Kidney epithelial cell (primary cell): ENCODE measurements at regions not wholly inside any gene's neighbourhood (a gene's known extent, or its start where the extent isn't known, plus 50 kb on each side); places are given as distances from the start of the nearest gene placed in this dataset.

Experiments
- DNase-seq: peaks from one replicate; pipeline ENCODE4 v3.0.0-alpha.2; 2010; ENCODE audit warnings: low read depth
- H3K27me3 ChIP-seq: 2 replicates; pipeline ENCODE4 v1.6.0; 2011; ENCODE audit warnings: low read length; ENCODE audit not compliant: control insufficient read depth, insufficient read depth
- H3K36me3 ChIP-seq: 2 replicates; pipeline ENCODE4 v1.5.1; 2011; ENCODE audit warnings: low read length; ENCODE audit not compliant: control insufficient read depth, insufficient read depth
- H3K4me3 ChIP-seq: 2 replicates; pipeline ENCODE4 v1.5.1; 2011; ENCODE audit warnings: low read depth, mild to moderate bottlenecking, control low read depth, low read length
- CTCF ChIP-seq: IDR thresholded peaks from 2 replicates; pipeline ENCODE4 v1.5.1; 2011; ENCODE audit warnings: mild to moderate bottlenecking, moderate library complexity, low read length, control low read depth, inconsistent platforms; ENCODE audit not compliant: insufficient read depth, poor library complexity, severe bottlenecking

- no peak for TF ChIP-seq CTCF
- Histone ChIP-seq H3K36me3 (no peaks in the 10 kb centered on the region), H3K27me3 (no peaks in the 10 kb centered on the region), H3K4me3 (no peak overlapping the region)
- DNase-seq: no peak
Observed at GRCh38 chr17:13741744-13742143, 140.0 kb upstream of the HS3ST3A1 start.

- H3K27me3 ChIP-seq: no peaks in the 10 kb centered on the region
- no peak for TF ChIP-seq CTCF
- no peak overlapping the region for H3K4me3 ChIP-seq
- no peaks in the 10 kb centered on the region for H3K36me3 ChIP-seq
- no peak for DNase-seq
Observed at GRCh38 chr17:13743906-13744305, 142.2 kb upstream of the HS3ST3A1 start.

- H3K27me3 ChIP-seq: no peaks in the 10 kb centered on the region
- DNase-seq: no peak
- no peak for TF ChIP-seq CTCF
- H3K36me3 ChIP-seq: no peaks in the 10 kb centered on the region
- no peak overlapping the region for H3K4me3 ChIP-seq
Observed at GRCh38 chr17:13746404-13746803, 144.7 kb upstream of the HS3ST3A1 start.

GRCh38 chr17:13749166-13749890, 147.6 kb upstream of the HS3ST3A1 start:
- TF ChIP-seq CTCF: no peak
- Histone ChIP-seq H3K27me3 (no peaks in the 10 kb centered on the region), H3K4me3 (no peak overlapping the region), H3K36me3 (no peaks in the 10 kb centered on the region)
- no peak for DNase-seq

GRCh38 chr17:13749891-13750235, 148.1 kb upstream of the HS3ST3A1 start:
- Histone ChIP-seq H3K4me3 (no peak overlapping the region), H3K36me3 (no peaks in the 10 kb centered on the region), H3K27me3 (no peaks in the 10 kb centered on the region)
- TF ChIP-seq CTCF: no peak
- DNase-seq: no peak
